ENCODE measurements at regions not wholly inside any gene's neighbourhood (a gene's known extent, or its start where the extent isn't known, plus 50 kb on each side); places are given as distances from the start of the nearest gene placed in this dataset.
"Not testable (repeated sequence)": the region's sequence is repeated elsewhere in the genome, so short reads cannot be mapped to it uniquely, and the experiment has no call there.

DNA sequence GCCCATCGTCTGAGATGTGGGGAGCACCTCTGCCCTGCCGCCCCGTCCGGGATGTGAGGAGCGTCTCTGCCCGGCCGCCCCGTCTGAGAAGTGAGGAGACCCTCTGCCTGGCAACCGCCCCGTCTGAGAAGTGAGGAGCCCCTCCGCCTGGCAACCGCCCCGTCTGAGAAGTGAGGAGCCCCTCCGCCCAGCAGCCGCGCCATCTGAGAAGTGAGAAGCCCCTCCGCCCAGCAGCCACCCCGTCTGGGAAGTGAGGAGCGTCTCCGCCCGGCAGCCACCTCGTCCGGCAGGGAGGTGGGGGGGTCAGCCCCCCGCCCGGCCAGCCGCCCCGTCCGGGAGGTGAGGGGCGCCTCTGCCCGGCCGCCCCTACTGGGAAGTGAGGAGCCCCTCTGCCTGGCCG, 267.2 kb downstream of the MEF2C start:
- not testable (repeated sequence) for TF ChIP-seq NFYB (CRISPR knock-in tag; IDR thresholded peaks at IDR 0.05); ZNF766 (CRISPR knock-in tag; IDR thresholded peaks at IDR 0.05; ENCODE audit: borderline replicate concordance); PHF8 (CRISPR knock-in tag; IDR thresholded peaks at IDR 0.05); ZNF564 (CRISPR knock-in tag; IDR thresholded peaks at IDR 0.05)
- TF ChIP-seq, protein P1, sequence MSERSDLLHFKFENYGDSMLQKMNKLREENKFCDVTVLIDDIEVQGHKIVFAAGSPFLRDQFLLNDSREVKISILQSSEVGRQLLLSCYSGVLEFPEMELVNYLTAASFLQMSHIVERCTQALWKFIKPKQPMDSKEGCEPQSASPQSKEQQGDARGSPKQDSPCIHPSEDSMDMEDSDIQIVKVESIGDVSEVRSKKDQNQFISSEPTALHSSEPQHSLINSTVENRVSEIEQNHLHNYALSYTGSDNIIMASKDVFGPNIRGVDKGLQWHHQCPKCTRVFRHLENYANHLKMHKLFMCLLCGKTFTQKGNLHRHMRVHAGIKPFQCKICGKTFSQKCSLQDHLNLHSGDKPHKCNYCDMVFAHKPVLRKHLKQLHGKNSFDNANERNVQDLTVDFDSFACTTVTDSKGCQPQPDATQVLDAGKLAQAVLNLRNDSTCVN (CRISPR knock-in tag; IDR thresholded peaks at IDR 0.05; ENCODE audit: borderline replicate concordance): not testable (repeated sequence)
- TF ChIP-seq, protein P2, sequence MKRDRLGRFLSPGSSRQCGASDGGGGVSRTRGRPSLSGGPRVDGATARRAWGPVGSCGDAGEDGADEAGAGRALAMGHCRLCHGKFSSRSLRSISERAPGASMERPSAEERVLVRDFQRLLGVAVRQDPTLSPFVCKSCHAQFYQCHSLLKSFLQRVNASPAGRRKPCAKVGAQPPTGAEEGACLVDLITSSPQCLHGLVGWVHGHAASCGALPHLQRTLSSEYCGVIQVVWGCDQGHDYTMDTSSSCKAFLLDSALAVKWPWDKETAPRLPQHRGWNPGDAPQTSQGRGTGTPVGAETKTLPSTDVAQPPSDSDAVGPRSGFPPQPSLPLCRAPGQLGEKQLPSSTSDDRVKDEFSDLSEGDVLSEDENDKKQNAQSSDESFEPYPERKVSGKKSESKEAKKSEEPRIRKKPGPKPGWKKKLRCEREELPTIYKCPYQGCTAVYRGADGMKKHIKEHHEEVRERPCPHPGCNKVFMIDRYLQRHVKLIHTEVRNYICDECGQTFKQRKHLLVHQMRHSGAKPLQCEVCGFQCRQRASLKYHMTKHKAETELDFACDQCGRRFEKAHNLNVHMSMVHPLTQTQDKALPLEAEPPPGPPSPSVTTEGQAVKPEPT (CRISPR knock-in tag; IDR thresholded peaks at IDR 0.05; ENCODE audit: low read depth): not testable (repeated sequence)
- TF ChIP-seq, protein P3, sequence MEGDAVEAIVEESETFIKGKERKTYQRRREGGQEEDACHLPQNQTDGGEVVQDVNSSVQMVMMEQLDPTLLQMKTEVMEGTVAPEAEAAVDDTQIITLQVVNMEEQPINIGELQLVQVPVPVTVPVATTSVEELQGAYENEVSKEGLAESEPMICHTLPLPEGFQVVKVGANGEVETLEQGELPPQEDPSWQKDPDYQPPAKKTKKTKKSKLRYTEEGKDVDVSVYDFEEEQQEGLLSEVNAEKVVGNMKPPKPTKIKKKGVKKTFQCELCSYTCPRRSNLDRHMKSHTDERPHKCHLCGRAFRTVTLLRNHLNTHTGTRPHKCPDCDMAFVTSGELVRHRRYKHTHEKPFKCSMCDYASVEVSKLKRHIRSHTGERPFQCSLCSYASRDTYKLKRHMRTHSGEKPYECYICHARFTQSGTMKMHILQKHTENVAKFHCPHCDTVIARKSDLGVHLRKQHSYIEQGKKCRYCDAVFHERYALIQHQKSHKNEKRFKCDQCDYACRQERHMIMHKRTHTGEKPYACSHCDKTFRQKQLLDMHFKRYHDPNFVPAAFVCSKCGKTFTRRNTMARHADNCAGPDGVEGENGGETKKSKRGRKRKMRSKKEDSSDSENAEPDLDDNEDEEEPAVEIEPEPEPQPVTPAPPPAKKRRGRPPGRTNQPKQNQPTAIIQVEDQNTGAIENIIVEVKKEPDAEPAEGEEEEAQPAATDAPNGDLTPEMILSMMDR (CRISPR knock-in tag; IDR thresholded peaks at IDR 0.05): not testable (repeated sequence)
- TF ChIP-seq, protein P4, sequence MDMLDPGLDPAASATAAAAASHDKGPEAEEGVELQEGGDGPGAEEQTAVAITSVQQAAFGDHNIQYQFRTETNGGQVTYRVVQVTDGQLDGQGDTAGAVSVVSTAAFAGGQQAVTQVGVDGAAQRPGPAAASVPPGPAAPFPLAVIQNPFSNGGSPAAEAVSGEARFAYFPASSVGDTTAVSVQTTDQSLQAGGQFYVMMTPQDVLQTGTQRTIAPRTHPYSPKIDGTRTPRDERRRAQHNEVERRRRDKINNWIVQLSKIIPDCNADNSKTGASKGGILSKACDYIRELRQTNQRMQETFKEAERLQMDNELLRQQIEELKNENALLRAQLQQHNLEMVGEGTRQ (IDR thresholded peaks at IDR 0.05; ENCODE audit: low read depth, low read length): not testable (repeated sequence)
- TF ChIP-seq, protein P4 (CRISPR knock-in tag; IDR thresholded peaks at IDR 0.05; ENCODE audit: borderline replicate concordance): not testable (repeated sequence)
